Sigmoid colon (tissue), 6 donors: ENCODE measurements at regions not wholly inside any gene's neighbourhood (a gene's known extent, or its start where the extent isn't known, plus 50 kb on each side); places are given as distances from the start of the nearest gene placed in this dataset.

ENCODE experiments used
- DNase-seq: peaks from one replicate; pipeline ENCODE4 v3.0.0-alpha.2; 2019
- H3K27ac ChIP-seq, 4 donors: fragments of 200-600 bp; sonication (generic); one replicate each; pipeline ENCODE4 v1.5.1; 2016 to 2019; ENCODE audit warnings: mild to moderate bottlenecking in 1 of 4
- H3K27me3 ChIP-seq, 3 donors: fragments of 200-600 bp; sonication (generic); one replicate each; pipeline ENCODE4 v1.5.1; 2019; ENCODE audit warnings: mild to moderate bottlenecking in 1 of 3
- H3K36me3 ChIP-seq, 4 donors: fragments of 200-600 bp; sonication (generic); one replicate each; pipeline ENCODE4 v1.5.1; 2016 to 2019
- H3K4me1 ChIP-seq, 4 donors: fragments of 200-600 bp; sonication (generic); one replicate each; pipeline ENCODE4 v1.5.1; 2017 to 2019
- H3K4me3 ChIP-seq, 4 donors: fragments of 200-600 bp; sonication (generic); one replicate each; pipeline ENCODE4 v1.5.1; 2017 to 2019; ENCODE audit warnings: mild to moderate bottlenecking in 2 of 4, moderate library complexity in 1 of 4
- H3K9me3 ChIP-seq, 4 donors: fragments of 200-600 bp in 3 of 4; sonication (generic) in 3 of 4; one replicate each; pipeline versions ENCODE4 v1.5.1 to v1.6.1; 2013 to 2019
- EP300 ChIP-seq, 4 donors: sonication (generic); formaldehyde crosslinking; IDR thresholded peaks; one replicate each; pipeline ENCODE4 v1.6.1; 2017; ENCODE audit warnings: antibody characterized with exemption in 4 of 4
- POLR2A ChIP-seq, 2 donors: fragments of 450-650 bp; IDR thresholded peaks; one replicate each; pipeline ENCODE4 v1.6.1; 2016; ENCODE audit warnings: antibody characterized with exemption in 2 of 2, mild to moderate bottlenecking in 2 of 2, moderate library complexity in 2 of 2
- POLR2AphosphoS5 ChIP-seq, 4 donors: sonication (generic); formaldehyde crosslinking; IDR thresholded peaks; one replicate each; pipeline ENCODE4 v1.6.1; 2017; ENCODE audit warnings: antibody characterized with exemption in 4 of 4
- WGBS, 2 donors: extraction: QIAGEN DNeasy Blood & Tissue Kit; methylation state at CpG; one replicate each; pipeline ENCODE4 v1.1.7; 2013; 5-methylcytosine and 5-hydroxymethylcytosine counted together
- intact Hi-C: fragments of 100-400 bp; cut with DNase I; formaldehyde crosslinking; loops from one replicate; pipeline ENCODE4 v1.15.1; 2023
- TF ChIP-seq, protein P1 (sequence below), 4 experiments: fragments of 450-650 bp in 3 of 4; fragments of 200-600 bp in 1 of 4; IDR thresholded peaks; one replicate each; pipeline ENCODE4 v1.5.1; 2016 to 2019; ENCODE audit warnings: antibody characterized with exemption in 4 of 4, mild to moderate bottlenecking in 3 of 4, moderate library complexity in 2 of 4
- donor health status: healthy with polysubstance abuse.
- donor health status: healthy.

DNA sequence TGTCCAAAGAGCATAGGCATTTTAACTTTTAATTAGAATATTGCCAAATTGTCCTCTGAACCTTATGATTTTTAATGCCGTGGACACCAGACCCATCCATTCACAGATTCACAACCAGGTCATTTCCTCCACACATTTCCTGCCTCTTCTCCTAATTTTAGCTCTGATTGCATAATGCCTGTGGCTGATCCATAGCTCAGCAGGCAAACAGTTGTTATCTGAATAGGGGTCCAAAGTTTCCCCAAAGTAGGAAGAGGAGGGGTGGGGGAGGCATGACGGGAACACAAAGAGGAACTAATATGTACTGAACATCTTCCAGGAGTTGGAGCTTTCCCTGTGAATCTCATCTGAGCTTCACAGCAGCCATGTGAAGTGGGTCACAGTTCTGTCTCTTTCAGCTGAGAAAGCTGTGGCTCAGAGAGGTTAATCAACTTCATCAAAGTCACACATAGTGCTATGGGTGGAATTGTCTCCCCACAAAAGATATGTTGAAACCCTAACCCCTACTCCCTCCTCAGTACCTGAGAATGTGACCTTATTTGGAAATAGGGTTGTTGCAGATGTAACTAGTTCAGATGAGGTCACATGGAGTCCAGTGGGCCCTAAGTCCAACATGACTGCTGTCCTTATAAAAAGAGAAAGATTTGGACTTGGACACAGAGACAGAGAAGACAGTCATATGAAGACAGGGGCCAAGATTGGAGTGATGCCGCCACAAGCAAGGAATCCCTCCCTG is 106.7 kb upstream of the AGBL1 start:
- Histone ChIP-seq H3K4me3 (no peak overlapping the region), H3K36me3 (no peaks in the 10 kb centered on the region), H3K9me3 (peaks cover 0 to 3% (median 0%) of the 10 kb centered on the region in 4 donors), H3K4me1 (no peaks in the 10 kb centered on the region), H3K27me3 (no peaks in the 10 kb centered on the region), H3K27ac (no peak overlapping the region)
- intact Hi-C loops: no loop called here
- DNase-seq: no peak
- TF ChIP-seq, protein P1, sequence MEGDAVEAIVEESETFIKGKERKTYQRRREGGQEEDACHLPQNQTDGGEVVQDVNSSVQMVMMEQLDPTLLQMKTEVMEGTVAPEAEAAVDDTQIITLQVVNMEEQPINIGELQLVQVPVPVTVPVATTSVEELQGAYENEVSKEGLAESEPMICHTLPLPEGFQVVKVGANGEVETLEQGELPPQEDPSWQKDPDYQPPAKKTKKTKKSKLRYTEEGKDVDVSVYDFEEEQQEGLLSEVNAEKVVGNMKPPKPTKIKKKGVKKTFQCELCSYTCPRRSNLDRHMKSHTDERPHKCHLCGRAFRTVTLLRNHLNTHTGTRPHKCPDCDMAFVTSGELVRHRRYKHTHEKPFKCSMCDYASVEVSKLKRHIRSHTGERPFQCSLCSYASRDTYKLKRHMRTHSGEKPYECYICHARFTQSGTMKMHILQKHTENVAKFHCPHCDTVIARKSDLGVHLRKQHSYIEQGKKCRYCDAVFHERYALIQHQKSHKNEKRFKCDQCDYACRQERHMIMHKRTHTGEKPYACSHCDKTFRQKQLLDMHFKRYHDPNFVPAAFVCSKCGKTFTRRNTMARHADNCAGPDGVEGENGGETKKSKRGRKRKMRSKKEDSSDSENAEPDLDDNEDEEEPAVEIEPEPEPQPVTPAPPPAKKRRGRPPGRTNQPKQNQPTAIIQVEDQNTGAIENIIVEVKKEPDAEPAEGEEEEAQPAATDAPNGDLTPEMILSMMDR (IDR thresholded peaks at IDR 0.05): no peak
- TF ChIP-seq POLR2AphosphoS5 (IDR thresholded peaks at IDR 0.05): no peak
- no peak for TF ChIP-seq EP300 (IDR thresholded peaks at IDR 0.05)
- no peak for TF ChIP-seq POLR2A (IDR thresholded peaks at IDR 0.05)
- WGBS, 2 donors: 64 to 66% methylated on average over 3 of the region's 3 CpGs

DNA sequence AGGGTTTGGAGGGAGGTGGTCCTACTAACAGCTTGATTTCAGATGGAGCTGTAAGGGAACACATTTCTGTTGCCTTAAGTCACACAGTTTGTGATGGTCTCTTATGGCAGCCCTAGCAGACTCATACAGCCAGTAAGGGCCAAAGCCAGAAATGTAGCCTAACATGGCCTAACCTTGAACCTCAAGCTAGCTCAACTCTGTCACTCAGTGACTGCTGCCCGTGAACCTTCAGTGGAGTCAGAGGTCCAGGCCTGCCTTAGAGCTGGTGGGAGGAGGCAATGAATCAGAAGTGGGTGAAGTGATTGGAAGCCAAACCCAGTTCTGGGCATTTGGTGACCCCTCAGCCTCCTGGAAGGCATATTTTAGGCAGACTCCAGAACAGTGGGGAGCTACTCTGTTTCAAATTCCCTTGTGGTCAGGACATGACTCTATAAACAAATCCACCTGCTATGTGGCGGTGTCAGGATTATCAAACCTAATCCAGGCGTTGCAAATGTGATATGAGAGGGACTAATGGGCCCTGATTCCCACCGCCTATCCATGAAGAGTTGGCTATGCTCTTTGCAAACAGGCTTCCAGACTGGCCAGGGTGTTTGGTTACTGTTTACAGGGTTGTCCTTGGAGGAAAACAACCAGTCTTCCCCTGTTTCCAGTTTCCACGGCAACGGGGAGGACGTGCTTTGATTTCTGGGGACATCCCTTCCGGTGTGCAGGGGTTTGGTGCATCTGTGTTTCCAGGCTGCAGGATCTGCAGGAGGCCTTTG is 105.9 kb upstream of the AGBL1 start:
- no peaks in the 10 kb centered on the region for H3K27me3 ChIP-seq
- TF ChIP-seq, protein P1 (IDR thresholded peaks at IDR 0.05): no peak
- TF ChIP-seq EP300 (IDR thresholded peaks at IDR 0.05): no peak
- TF ChIP-seq POLR2A (IDR thresholded peaks at IDR 0.05): no peak
- no peak for TF ChIP-seq POLR2AphosphoS5 (IDR thresholded peaks at IDR 0.05)
- intact Hi-C loops: no loop called here
- peaks cover 0 to 3% (median 0%) of the 10 kb centered on the region in 4 donors for H3K9me3 ChIP-seq
- no peak overlapping the region for H3K4me3 ChIP-seq
- H3K27ac ChIP-seq: no peak overlapping the region
- H3K36me3 ChIP-seq: no peaks in the 10 kb centered on the region
- DNase-seq: no peak
- WGBS, 2 donors: 61% methylated on average over 8 of the region's 8 CpGs
- no peaks in the 10 kb centered on the region for H3K4me1 ChIP-seq

DNA sequence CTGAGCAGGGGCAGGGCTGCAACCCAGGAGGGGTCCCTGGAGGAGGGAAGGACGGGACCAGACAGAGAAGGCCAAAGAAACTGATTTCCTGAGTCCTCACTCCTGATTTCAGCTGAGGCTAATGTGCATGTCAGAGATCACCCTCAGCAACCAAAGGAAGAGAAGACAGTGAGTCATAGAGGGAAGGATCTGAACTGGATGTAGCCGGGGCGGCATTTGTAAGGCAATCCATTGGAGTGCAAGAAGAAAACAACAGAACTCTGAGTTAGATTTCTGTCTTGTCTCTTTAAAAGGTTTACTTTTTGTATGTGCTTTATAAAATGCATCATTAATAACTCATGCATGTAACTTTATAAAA is 105.3 kb upstream of the AGBL1 start:
- Histone ChIP-seq H3K36me3 (no peaks in the 10 kb centered on the region), H3K4me1 (no peaks in the 10 kb centered on the region), H3K27me3 (no peaks in the 10 kb centered on the region), H3K27ac (no peak overlapping the region), H3K4me3 (no peak overlapping the region), H3K9me3 (peaks cover 0 to 3% (median 0%) of the 10 kb centered on the region in 4 donors)
- WGBS, 2 donors: 29 to 52% methylated on average over 3 of the region's 3 CpGs
- TF ChIP-seq POLR2AphosphoS5 (IDR thresholded peaks at IDR 0.05): no peak
- TF ChIP-seq, protein P1 (IDR thresholded peaks at IDR 0.05): no peak
- TF ChIP-seq EP300 (IDR thresholded peaks at IDR 0.05): no peak
- TF ChIP-seq POLR2A (IDR thresholded peaks at IDR 0.05): no peak
- intact Hi-C loops: no loop called here
- no peak for DNase-seq

DNA sequence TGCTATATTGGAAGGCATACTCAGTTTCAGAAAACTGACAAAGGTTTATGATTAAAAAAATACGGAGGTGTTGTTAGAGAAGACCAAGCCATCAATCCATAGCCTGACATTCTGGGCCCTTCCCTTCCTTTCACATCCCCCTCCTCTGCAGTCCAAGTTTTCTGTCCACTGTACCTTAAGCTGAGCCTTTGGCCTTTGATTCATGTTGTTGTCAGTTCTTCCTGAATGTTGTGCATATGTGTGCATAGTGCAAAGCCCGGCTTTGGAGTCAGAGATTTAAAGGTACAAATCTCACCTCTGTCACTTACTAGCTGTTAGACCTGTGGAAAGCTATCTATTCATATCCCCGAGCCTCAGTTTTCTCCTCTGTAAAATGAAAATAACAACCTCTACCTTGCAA is 104.9 kb upstream of the AGBL1 start:
- Histone ChIP-seq H3K4me3 (no peak overlapping the region), H3K9me3 (peaks cover 0 to 3% (median 0%) of the 10 kb centered on the region in 4 donors), H3K36me3 (no peaks in the 10 kb centered on the region), H3K4me1 (no peaks in the 10 kb centered on the region), H3K27ac (no peak overlapping the region), H3K27me3 (no peaks in the 10 kb centered on the region)
- 51 to 74% methylated on average over 3 of the region's 3 CpGs for WGBS, 2 donors
- intact Hi-C loops: no loop called here
- no peak for TF ChIP-seq EP300 (IDR thresholded peaks at IDR 0.05)
- TF ChIP-seq POLR2AphosphoS5 (IDR thresholded peaks at IDR 0.05): no peak
- TF ChIP-seq, protein P1 (IDR thresholded peaks at IDR 0.05): no peak
- TF ChIP-seq POLR2A (IDR thresholded peaks at IDR 0.05): no peak
- DNase-seq: no peak
